A549 (cell line): ENCODE measurements at regions not wholly inside any gene's neighbourhood (a gene's known extent, or its start where the extent isn't known, plus 50 kb on each side); places are given as distances from the start of the nearest gene placed in this dataset.

Source experiments
- BCL3 ChIP-seq: fragments of >200 bp; sonication (Bioruptor Twin); formaldehyde crosslinking; IDR thresholded peaks from 3 replicates; pipeline ENCODE4 v1.6.1; 2016
- BHLHE40 ChIP-seq: IDR thresholded peaks from 2 replicates; pipeline ENCODE4 v1.6.1; 2012; ENCODE audit warnings: low read depth, low read length, inconsistent platforms
- CHD2 ChIP-seq: fragments of 150-350 bp; IDR thresholded peaks from 2 replicates; pipeline ENCODE4 v1.6.1; 2014; ENCODE audit warnings: low read length; ENCODE audit not compliant: partially characterized antibody
- CHD4 ChIP-seq: fragments of 200-600 bp; sonication (generic); IDR thresholded peaks from 2 replicates; pipeline ENCODE4 v1.6.1; 2016; ENCODE audit warnings: antibody characterized with exemption, mild to moderate bottlenecking, borderline replicate concordance
- EHMT2 ChIP-seq: fragments of 200-600 bp; sonication (generic); IDR thresholded peaks from 2 replicates; pipeline ENCODE4 v1.6.1; 2016; ENCODE audit warnings: antibody characterized with exemption, low read depth, mild to moderate bottlenecking, moderate library complexity
- ESRRA ChIP-seq: fragments of 150-350 bp; IDR thresholded peaks from 2 replicates; pipeline ENCODE4 v1.6.1; 2014; ENCODE audit warnings: mild to moderate bottlenecking, low read length, borderline replicate concordance
- FOSB ChIP-seq: fragments of 250-450 bp; sonication (Bioruptor Pico); IDR thresholded peaks from 2 replicates; pipeline ENCODE4 v1.5.0; 2020; ENCODE audit warnings: mild to moderate bottlenecking, moderate library complexity
- GATA3 ChIP-seq: IDR thresholded peaks from 2 replicates; pipeline ENCODE4 v1.6.1; 2012; ENCODE audit warnings: borderline replicate concordance
- HDAC2 ChIP-seq: fragments of 200-600 bp; sonication (generic); IDR thresholded peaks from 2 replicates; pipeline ENCODE4 v1.6.1; 2016
- HEYL ChIP-seq: fragments of 250-450 bp; sonication (Bioruptor Pico); IDR thresholded peaks from 2 replicates; pipeline ENCODE4 v1.8.0; 2021; ENCODE audit warnings: mild to moderate bottlenecking, moderate library complexity
- HOXB13 ChIP-seq: fragments of 250-450 bp; sonication (Bioruptor Pico); IDR thresholded peaks from 2 replicates; pipeline ENCODE4 v1.5.0; 2020; ENCODE audit warnings: low read depth, mild to moderate bottlenecking, moderate library complexity
- JUN ChIP-seq, 2 experiments: fragments of >200 bp; sonication (Bioruptor Twin); formaldehyde crosslinking; IDR thresholded peaks; 2 replicates in 1 of 2; 3 replicates in 1 of 2; pipeline ENCODE4 v1.6.1; 2016 to 2017
- JUNB ChIP-seq: fragments of >200 bp; sonication (Bioruptor Twin); formaldehyde crosslinking; IDR thresholded peaks from 2 replicates; pipeline ENCODE4 v1.6.1; 2016
- KDM5A ChIP-seq: fragments of 200-600 bp; sonication (generic); IDR thresholded peaks from 2 replicates; pipeline ENCODE4 v1.6.1; 2016; ENCODE audit warnings: antibody characterized with exemption, mild to moderate bottlenecking
- MAFK ChIP-seq: fragments of 450-650 bp; IDR thresholded peaks from 2 replicates; pipeline ENCODE4 v1.6.1; 2014; ENCODE audit not compliant: partially characterized antibody
- MAZ ChIP-seq: fragments of 150-350 bp; IDR thresholded peaks from 2 replicates; pipeline ENCODE4 v1.6.1; 2014; ENCODE audit warnings: antibody characterized with exemption, low read depth, low read length, borderline replicate concordance
- MYC ChIP-seq: IDR thresholded peaks from 2 replicates; pipeline ENCODE4 v1.6.1; 2012; ENCODE audit warnings: mild to moderate bottlenecking, inconsistent platforms, low read length, improper control_type of control experiment, borderline replicate concordance
- NPAS2 ChIP-seq: fragments of 250-450 bp; sonication (Bioruptor Pico); IDR thresholded peaks from 2 replicates; pipeline ENCODE4 v1.8.0; 2022; ENCODE audit warnings: mild to moderate bottlenecking, moderate library complexity, borderline replicate concordance
- POLR2AphosphoS2 ChIP-seq: conservative IDR thresholded peaks from 2 replicates; pipeline ENCODE4 v1.6.1; 2012; ENCODE audit warnings: low read length, improper control_type of control experiment, inconsistent platforms
- RARB ChIP-seq: fragments of 250-450 bp; sonication (Bioruptor Pico); IDR thresholded peaks from 2 replicates; pipeline ENCODE4 v1.8.0; 2021; ENCODE audit warnings: mild to moderate bottlenecking, moderate library complexity
- RCOR1 ChIP-seq: fragments of 150-350 bp; IDR thresholded peaks from 2 replicates; pipeline ENCODE4 v1.6.1; 2014; ENCODE audit warnings: antibody characterized with exemption, low read length, low read depth
- RNF2 ChIP-seq: fragments of 200-600 bp; sonication (generic); IDR thresholded peaks from 2 replicates; pipeline ENCODE4 v1.6.1; 2016; ENCODE audit warnings: low read depth, mild to moderate bottlenecking, antibody characterized with exemption, moderate library complexity, borderline replicate concordance
- SMC3 ChIP-seq: fragments of >200 bp; sonication (Bioruptor Twin); formaldehyde crosslinking; IDR thresholded peaks from 3 replicates; pipeline ENCODE4 v1.6.1; 2018; ENCODE audit warnings: inconsistent platforms
- SREBF2 ChIP-seq: fragments of 450-650 bp; IDR thresholded peaks from 2 replicates; pipeline ENCODE4 v1.6.1; 2014; ENCODE audit warnings: mild to moderate bottlenecking, moderate library complexity
- TP53 ChIP-seq: fragments of 250-450 bp; sonication (Bioruptor Pico); IDR thresholded peaks from 2 replicates; pipeline ENCODE4 v1.5.0; 2021; ENCODE audit warnings: mild to moderate bottlenecking, moderate library complexity
- USF2 ChIP-seq: fragments of 450-650 bp; IDR thresholded peaks from 2 replicates; pipeline ENCODE4 v1.6.1; 2014; ENCODE audit warnings: antibody characterized with exemption
- ZFP36 ChIP-seq: fragments of 450-650 bp; IDR thresholded peaks from 2 replicates; pipeline ENCODE4 v1.6.1; 2014; ENCODE audit warnings: borderline replicate concordance; ENCODE audit not compliant: partially characterized antibody
- TF ChIP-seq, protein P1 (sequence below): fragments of >200 bp; sonication (Bioruptor Twin); formaldehyde crosslinking; IDR thresholded peaks from 2 replicates; pipeline ENCODE4 v1.6.1; 2016
- TF ChIP-seq, protein P2 (sequence below): fragments of 250-450 bp; sonication (Bioruptor Pico); IDR thresholded peaks from 2 replicates; pipeline ENCODE4 v1.5.0; 2020; ENCODE audit warnings: low read depth, mild to moderate bottlenecking, moderate library complexity

DNA sequence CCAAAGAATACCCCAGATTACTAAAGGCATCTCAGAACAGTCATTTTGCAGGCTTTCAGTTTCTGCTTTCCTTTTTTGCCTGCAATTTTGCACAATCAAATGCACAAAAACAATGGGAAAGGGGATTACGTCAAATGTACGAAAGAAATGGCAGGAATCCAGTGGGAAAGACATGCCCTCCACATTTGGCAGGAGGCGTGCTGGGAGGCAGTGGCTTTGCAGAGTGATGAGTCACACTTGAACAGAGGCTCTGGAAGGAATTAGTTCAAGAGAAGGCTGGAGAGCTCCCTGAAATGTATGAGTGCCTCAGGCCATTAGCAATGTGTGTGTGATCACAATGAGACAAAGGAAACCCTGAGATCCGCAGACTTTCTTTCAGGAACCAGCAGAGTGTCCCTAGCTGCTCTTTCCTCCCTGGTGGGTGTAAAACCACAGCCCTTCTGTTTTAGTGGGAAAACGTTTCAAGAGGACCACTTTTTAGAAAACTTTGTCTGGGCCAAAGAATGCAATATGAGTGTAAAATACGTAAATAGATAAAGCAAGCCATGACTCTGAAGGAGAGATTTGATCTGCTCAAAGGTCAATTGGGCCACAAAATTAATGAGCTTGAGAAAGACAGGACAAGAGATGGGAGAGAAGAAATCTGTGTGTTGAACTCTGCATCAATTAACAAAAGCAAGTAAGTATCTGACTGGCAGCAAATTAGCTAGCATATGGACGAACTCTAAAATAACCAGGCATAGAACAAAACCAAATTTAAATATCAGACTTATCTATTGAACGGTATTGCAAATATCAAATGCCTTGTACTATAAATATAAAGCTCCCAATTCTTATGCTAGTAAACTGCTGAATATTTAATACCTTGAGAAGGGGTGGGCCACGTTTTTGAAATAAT is 155.4 kb upstream of the PDE3A start (continued):
- TF ChIP-seq BCL3, result peak; percentile 73; the same call in 1 of the 3 replicates
- TF ChIP-seq ESRRA, result no peak
- TF ChIP-seq BHLHE40, result no peak
- no peak for TF ChIP-seq SREBF2
- TF ChIP-seq SMC3, result peak; percentile 37; the same call in 2 of the 3 replicates
- no peak for TF ChIP-seq KDM5A
- TF ChIP-seq ZFP36, result peak; percentile 27
- TF ChIP-seq MAFK, result peak; percentile 86
- no peak for TF ChIP-seq HEYL (CRISPR knock-in tag)
- peak; percentile 87 for TF ChIP-seq JUNB
- no peak for TF ChIP-seq RCOR1
- TF ChIP-seq HOXB13 (CRISPR knock-in tag), result no peak; the same call in 1 of the 2 replicates
- TF ChIP-seq, protein P1, sequence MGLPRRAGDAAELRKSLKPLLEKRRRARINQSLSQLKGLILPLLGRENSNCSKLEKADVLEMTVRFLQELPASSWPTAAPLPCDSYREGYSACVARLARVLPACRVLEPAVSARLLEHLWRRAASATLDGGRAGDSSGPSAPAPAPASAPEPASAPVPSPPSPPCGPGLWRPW, result no peak
- TF ChIP-seq, protein P2, sequence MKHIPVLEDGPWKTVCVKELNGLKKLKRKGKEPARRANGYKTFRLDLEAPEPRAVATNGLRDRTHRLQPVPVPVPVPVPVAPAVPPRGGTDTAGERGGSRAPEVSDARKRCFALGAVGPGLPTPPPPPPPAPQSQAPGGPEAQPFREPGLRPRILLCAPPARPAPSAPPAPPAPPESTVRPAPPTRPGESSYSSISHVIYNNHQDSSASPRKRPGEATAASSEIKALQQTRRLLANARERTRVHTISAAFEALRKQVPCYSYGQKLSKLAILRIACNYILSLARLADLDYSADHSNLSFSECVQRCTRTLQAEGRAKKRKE (CRISPR knock-in tag), result no peak
- TF ChIP-seq POLR2AphosphoS2, result no peak
- TF ChIP-seq NPAS2 (CRISPR knock-in tag), result no peak
- TF ChIP-seq RNF2, result no peak
- TF ChIP-seq USF2, result no peak
- TF ChIP-seq RARB, result no peak
- no peak for TF ChIP-seq TP53 (CRISPR knock-in tag)
- no peak for TF ChIP-seq EHMT2
- TF ChIP-seq CHD4, result no peak
- TF ChIP-seq HDAC2, result no peak
- TF ChIP-seq MYC, result peak; percentile 30; the same call in 1 of the 2 replicates
- TF ChIP-seq MAZ, result no peak
- TF ChIP-seq JUN (IDR thresholded peaks at IDR 0.05), result peak; percentile 79 to 80
- no peak for TF ChIP-seq CHD2
- no peak for TF ChIP-seq FOSB
- TF ChIP-seq GATA3, result peak; percentile 79
- TF ChIP-seq, all 56 proteins: peak for 16
